Panc1 (cell line): ENCODE measurements at regions not wholly inside any gene's neighbourhood (a gene's known extent, or its start where the extent isn't known, plus 50 kb on each side); places are given as distances from the start of the nearest gene placed in this dataset.

Experiments
- ATAC-seq: fragments of 200-7000 bp; cut with Tn5 transposase; 2 replicates; pipeline ENCODE4 v1.9.1; 2020; ENCODE audit warnings: mild to moderate bottlenecking, moderate library complexity
- BruUV-seq: library from RNA; stranded (reverse); fragments of 400-500 nt; replicated peaks from 2 replicates; lab custom pipeline; 2021; lab: Mats Ljungman, UMichigan
- CTCF ChIA-PET: fragments of 300-600 bp; sonication (Branson Sonifier 250); formaldehyde crosslinking; loops from one replicate; lab custom pipeline; 2022; ENCODE audit warnings: antibody characterized with exemption; lab: Charles Lee
- POLR2A ChIA-PET: fragments of 300-600 bp; sonication (Branson Sonifier 250); formaldehyde crosslinking; loops from one replicate; lab custom pipeline; 2022; ENCODE audit warnings: antibody characterized with exemption; lab: Charles Lee
- DNase-seq: peaks from one replicate; pipeline ENCODE4 v3.0.0-alpha.2; 2010; ENCODE audit warnings: low read depth, low spot score
- H3K27ac ChIP-seq: 2 replicates; pipeline ENCODE4 v1.5.1; 2011; ENCODE audit warnings: mild to moderate bottlenecking, low read length, inconsistent platforms
- H3K27me3 ChIP-seq: fragments of 200-500 bp; sonication (Bioruptor generic); 2 replicates; pipeline ENCODE4 v1.6.0; 2014; ENCODE audit warnings: low read length, inconsistent platforms; ENCODE audit not compliant: control insufficient read depth, insufficient read depth
- H3K36me3 ChIP-seq: fragments of 200-500 bp; sonication (Bioruptor generic); 2 replicates; pipeline ENCODE4 v1.5.1; 2014; ENCODE audit warnings: inconsistent platforms, mild to moderate bottlenecking, low read length, moderate library complexity; ENCODE audit not compliant: control insufficient read depth, insufficient read depth
- H3K4me1 ChIP-seq: 2 replicates; pipeline ENCODE4 v1.5.1; 2011; ENCODE audit warnings: inconsistent platforms, mild to moderate bottlenecking, low read length, moderate library complexity; ENCODE audit not compliant: control insufficient read depth, insufficient read depth
- H3K4me3 ChIP-seq, 2 experiments: 2 replicates each; pipeline ENCODE4 v1.5.1; 2011 to 2012; ENCODE audit warnings: low read depth in 2 of 2, low read length in 2 of 2, mild to moderate bottlenecking in 2 of 2, inconsistent platforms in 1 of 2, moderate library complexity in 1 of 2
- H3K9me3 ChIP-seq: fragments of 200-500 bp; sonication (Bioruptor generic); 2 replicates; pipeline ENCODE4 v1.5.1; 2014; ENCODE audit warnings: low read depth, mild to moderate bottlenecking, inconsistent platforms, low read length, moderate library complexity; ENCODE audit not compliant: control insufficient read depth, insufficient read depth
- POLR2AphosphoS5 ChIP-seq: IDR thresholded peaks from 2 replicates; pipeline ENCODE4 v1.6.1; 2012; ENCODE audit warnings: mild to moderate bottlenecking, low read depth, low read length, moderate library complexity
- SIN3A ChIP-seq: IDR thresholded peaks from 2 replicates; pipeline ENCODE4 v1.6.1; 2012; ENCODE audit warnings: low read depth, mild to moderate bottlenecking, low read length, moderate library complexity, borderline replicate concordance; ENCODE audit not compliant: insufficient read depth
- TCF7L2 ChIP-seq: IDR thresholded peaks from 2 replicates; pipeline ENCODE4 v1.6.1; 2011; ENCODE audit warnings: mild to moderate bottlenecking, low read depth, low read length, inconsistent platforms
- in situ Hi-C: cut with HindIII; loops from 2 replicates; pipeline ENCODE4 v1.10.0; 2016; ENCODE audit warnings: low sequenced_read_pairs, low pct_unique_long_range_greater_than_20kb
- intact Hi-C: fragments of 100-400 bp; cut with micrococcal nuclease; formaldehyde crosslinking; loops from one replicate; pipeline ENCODE4 v1.10.0; 2022; ENCODE audit not compliant: unreplicated experiment
- TF ChIP-seq, protein P1 (sequence below): fragments of 450-650 bp; IDR thresholded peaks from 2 replicates; pipeline ENCODE4 v1.5.1; 2017; ENCODE audit warnings: mild to moderate bottlenecking
- TF ChIP-seq, protein P2 (sequence below), 2 experiments: IDR thresholded peaks; 2 replicates each; pipeline ENCODE4 v1.6.1; 2011 to 2012; ENCODE audit warnings: low read depth in 2 of 2, control low read depth in 1 of 2, low read length in 1 of 2, mild to moderate bottlenecking in 1 of 2, moderate library complexity in 1 of 2; ENCODE audit not compliant: insufficient read depth in 1 of 2

DNA sequence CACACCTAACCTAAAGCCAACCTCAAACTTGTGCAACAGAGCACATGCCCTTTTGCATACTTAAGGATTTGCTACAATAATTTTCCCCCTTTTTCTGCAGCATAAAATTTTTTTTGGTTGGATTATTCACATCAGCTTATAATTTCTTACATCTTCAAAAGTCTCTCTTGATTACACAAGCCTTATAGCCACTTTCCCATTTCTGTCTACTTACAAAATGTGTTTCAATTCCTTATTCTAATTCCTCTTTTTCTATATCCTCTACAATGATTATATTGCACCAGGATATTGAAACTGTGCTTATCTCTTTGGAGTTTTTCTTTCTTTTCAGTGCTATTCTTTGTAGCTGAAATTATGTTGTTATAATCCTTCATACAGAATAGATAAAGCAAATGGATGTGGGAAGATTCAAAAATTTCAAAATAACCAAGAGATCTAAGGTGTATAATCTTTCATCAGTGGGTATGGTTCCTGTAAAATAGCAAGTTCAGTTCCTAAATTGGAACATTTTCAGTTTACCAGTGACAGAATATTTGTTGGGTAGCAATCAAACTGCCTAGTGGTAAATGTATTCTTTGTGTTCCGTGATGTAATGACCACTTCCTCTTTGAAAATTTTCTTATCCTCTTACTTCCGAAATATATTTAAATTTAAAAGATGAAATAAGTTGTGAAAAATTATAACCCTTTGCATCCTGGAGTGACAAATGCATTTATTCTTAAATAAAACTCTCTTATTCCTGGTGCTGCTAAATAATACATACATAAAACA is 386.8 kb upstream of the CHD1 start:
- H3K9me3 ChIP-seq, result no peaks in the 10 kb centered on the region
- ChIA-PET POLR2A (no interaction called here), CTCF (no interaction called here)
- TF ChIP-seq TCF7L2 (no peak), POLR2AphosphoS5 (no peak), SIN3A (no peak)
- TF ChIP-seq, protein P1, sequence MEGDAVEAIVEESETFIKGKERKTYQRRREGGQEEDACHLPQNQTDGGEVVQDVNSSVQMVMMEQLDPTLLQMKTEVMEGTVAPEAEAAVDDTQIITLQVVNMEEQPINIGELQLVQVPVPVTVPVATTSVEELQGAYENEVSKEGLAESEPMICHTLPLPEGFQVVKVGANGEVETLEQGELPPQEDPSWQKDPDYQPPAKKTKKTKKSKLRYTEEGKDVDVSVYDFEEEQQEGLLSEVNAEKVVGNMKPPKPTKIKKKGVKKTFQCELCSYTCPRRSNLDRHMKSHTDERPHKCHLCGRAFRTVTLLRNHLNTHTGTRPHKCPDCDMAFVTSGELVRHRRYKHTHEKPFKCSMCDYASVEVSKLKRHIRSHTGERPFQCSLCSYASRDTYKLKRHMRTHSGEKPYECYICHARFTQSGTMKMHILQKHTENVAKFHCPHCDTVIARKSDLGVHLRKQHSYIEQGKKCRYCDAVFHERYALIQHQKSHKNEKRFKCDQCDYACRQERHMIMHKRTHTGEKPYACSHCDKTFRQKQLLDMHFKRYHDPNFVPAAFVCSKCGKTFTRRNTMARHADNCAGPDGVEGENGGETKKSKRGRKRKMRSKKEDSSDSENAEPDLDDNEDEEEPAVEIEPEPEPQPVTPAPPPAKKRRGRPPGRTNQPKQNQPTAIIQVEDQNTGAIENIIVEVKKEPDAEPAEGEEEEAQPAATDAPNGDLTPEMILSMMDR, result no peak
- TF ChIP-seq, protein P2, sequence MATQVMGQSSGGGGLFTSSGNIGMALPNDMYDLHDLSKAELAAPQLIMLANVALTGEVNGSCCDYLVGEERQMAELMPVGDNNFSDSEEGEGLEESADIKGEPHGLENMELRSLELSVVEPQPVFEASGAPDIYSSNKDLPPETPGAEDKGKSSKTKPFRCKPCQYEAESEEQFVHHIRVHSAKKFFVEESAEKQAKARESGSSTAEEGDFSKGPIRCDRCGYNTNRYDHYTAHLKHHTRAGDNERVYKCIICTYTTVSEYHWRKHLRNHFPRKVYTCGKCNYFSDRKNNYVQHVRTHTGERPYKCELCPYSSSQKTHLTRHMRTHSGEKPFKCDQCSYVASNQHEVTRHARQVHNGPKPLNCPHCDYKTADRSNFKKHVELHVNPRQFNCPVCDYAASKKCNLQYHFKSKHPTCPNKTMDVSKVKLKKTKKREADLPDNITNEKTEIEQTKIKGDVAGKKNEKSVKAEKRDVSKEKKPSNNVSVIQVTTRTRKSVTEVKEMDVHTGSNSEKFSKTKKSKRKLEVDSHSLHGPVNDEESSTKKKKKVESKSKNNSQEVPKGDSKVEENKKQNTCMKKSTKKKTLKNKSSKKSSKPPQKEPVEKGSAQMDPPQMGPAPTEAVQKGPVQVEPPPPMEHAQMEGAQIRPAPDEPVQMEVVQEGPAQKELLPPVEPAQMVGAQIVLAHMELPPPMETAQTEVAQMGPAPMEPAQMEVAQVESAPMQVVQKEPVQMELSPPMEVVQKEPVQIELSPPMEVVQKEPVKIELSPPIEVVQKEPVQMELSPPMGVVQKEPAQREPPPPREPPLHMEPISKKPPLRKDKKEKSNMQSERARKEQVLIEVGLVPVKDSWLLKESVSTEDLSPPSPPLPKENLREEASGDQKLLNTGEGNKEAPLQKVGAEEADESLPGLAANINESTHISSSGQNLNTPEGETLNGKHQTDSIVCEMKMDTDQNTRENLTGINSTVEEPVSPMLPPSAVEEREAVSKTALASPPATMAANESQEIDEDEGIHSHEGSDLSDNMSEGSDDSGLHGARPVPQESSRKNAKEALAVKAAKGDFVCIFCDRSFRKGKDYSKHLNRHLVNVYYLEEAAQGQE (IDR thresholded peaks at IDR 0.05; ENCODE audit: insufficient read depth in 1 of 2, low read depth in 2 of 2, low read length in 1 of 2), result no peak
- DNase-seq (no peak), ATAC-seq (no peak)
- H3K36me3 ChIP-seq, result no peaks in the 10 kb centered on the region
- H3K4me1 ChIP-seq, result no peaks in the 10 kb centered on the region
- no peak overlapping the region for H3K4me3 ChIP-seq
- BruUV-seq, result no TSS peak
- intact Hi-C loops (no loop called here), in situ Hi-C loops (no loop called here)
- no peak overlapping the region for H3K27ac ChIP-seq
- H3K27me3 ChIP-seq, result no peaks in the 10 kb centered on the region

DNA sequence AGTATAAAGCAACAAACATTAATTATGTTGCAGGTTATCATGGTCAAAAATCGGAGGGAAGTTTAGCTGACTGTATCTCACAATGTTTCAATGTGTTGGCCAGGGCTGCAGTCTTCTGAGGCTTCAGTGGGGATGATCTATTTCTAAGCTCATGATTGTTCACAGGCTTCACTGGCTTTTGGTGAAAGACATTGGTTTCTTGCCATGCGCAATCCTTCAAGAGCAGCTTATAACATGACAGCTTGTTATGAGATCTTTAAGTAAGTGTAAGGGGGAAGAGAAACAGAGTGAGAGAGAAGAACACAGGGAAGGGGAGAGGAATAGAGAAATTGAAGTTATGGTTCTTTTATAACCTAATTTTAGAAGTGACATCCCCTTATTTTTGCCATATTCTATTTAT is 385.9 kb upstream of the CHD1 start:
- Histone ChIP-seq H3K27me3 (no peaks in the 10 kb centered on the region), H3K4me1 (no peaks in the 10 kb centered on the region), H3K4me3 (no peak overlapping the region), H3K27ac (no peak overlapping the region), H3K9me3 (no peaks in the 10 kb centered on the region), H3K36me3 (no peaks in the 10 kb centered on the region)
- ATAC-seq (no peak), DNase-seq (no peak)
- ChIA-PET POLR2A (no interaction called here), CTCF (no interaction called here)
- intact Hi-C loops (no loop called here), in situ Hi-C loops (no loop called here)
- BruUV-seq, result no TSS peak
- TF ChIP-seq TCF7L2 (no peak), SIN3A (no peak), POLR2AphosphoS5 (no peak)
- TF ChIP-seq, protein P1, result no peak
- TF ChIP-seq, protein P2 (IDR thresholded peaks at IDR 0.05; ENCODE audit: insufficient read depth in 1 of 2, low read depth in 2 of 2, low read length in 1 of 2), result no peak
